A673 (cell line): ENCODE measurements at regions not wholly inside any gene's neighbourhood (a gene's known extent, or its start where the extent isn't known, plus 50 kb on each side); places are given as distances from the start of the nearest gene placed in this dataset.

ENCODE experiments used
- BruUV-seq: library from RNA; stranded (reverse); fragments of 400-500 nt; replicated peaks from 2 replicates; lab custom pipeline; 2021; lab: Mats Ljungman, UMichigan
- CTCF ChIA-PET: fragments of 300-600 bp; sonication (Branson Sonifier 250); formaldehyde crosslinking; loops from one replicate; lab custom pipeline; 2022; ENCODE audit warnings: antibody characterized with exemption; lab: Charles Lee
- POLR2A ChIA-PET: fragments of 300-600 bp; sonication (Branson Sonifier 250); formaldehyde crosslinking; loops from one replicate; lab custom pipeline; 2022; ENCODE audit warnings: antibody characterized with exemption; ENCODE audit not compliant: low non-redundant PET; lab: Charles Lee
- DNase-seq: peaks from one replicate; pipeline ENCODE4 v3.0.0-alpha.2; 2015; ENCODE audit warnings: low spot score
- H3K27ac ChIP-seq: fragments of 200-600 bp; sonication (generic); 2 replicates; pipeline ENCODE4 v1.5.1; 2016; ENCODE audit warnings: mixed run types, low read depth, mild to moderate bottlenecking, mixed read lengths, antibody characterized with exemption, low read length; ENCODE audit not compliant: poor library complexity, severe bottlenecking
- H3K27me3 ChIP-seq: fragments of 200-600 bp; sonication (generic); replicated peaks from 2 replicates; pipeline ENCODE4 v1.6.1; 2017; ENCODE audit warnings: mixed run types, low read depth, mild to moderate bottlenecking, mixed read lengths, antibody characterized with exemption, low read length; ENCODE audit not compliant: insufficient read depth, poor library complexity
- H3K36me3 ChIP-seq: fragments of 200-600 bp; sonication (generic); 2 replicates; pipeline ENCODE4 v1.6.1; 2016; ENCODE audit warnings: mixed run types, mild to moderate bottlenecking, mixed read lengths, antibody characterized with exemption, low read length; ENCODE audit not compliant: insufficient read depth, poor library complexity, severe bottlenecking
- H3K4me1 ChIP-seq: fragments of 200-600 bp; sonication (generic); 2 replicates; pipeline ENCODE4 v1.6.1; 2017; ENCODE audit warnings: mixed run types, mild to moderate bottlenecking, mixed read lengths, antibody characterized with exemption, low read length; ENCODE audit not compliant: insufficient read depth, poor library complexity, severe bottlenecking
- H3K4me3 ChIP-seq: fragments of 200-600 bp; sonication (generic); 2 replicates; pipeline ENCODE4 v1.5.1; 2016; ENCODE audit warnings: low read depth, mixed run types, mild to moderate bottlenecking, mixed read lengths, low read length; ENCODE audit not compliant: poor library complexity, severe bottlenecking
- H3K9me3 ChIP-seq: fragments of 200-600 bp; sonication (generic); 2 replicates; pipeline ENCODE4 v1.6.1; 2016; ENCODE audit warnings: mixed run types, low read depth, mild to moderate bottlenecking, mixed read lengths, antibody characterized with exemption, low read length; ENCODE audit not compliant: poor library complexity, severe bottlenecking
- CTCF ChIP-seq: fragments of 300-800, 200-600 bp; sonication (generic); conservative IDR thresholded peaks from 2 replicates; pipeline ENCODE4 v1.5.1; 2017; ENCODE audit warnings: low read depth, mild to moderate bottlenecking, antibody characterized with exemption, low read length, moderate library complexity, mixed read lengths
- EZH2 ChIP-seq: fragments of 200-600 bp; sonication (generic); IDR thresholded peaks from 2 replicates; pipeline ENCODE4 v1.6.1; 2017; ENCODE audit warnings: borderline replicate concordance, low read depth, mild to moderate bottlenecking, mixed read lengths, antibody characterized with exemption, low read length; ENCODE audit not compliant: poor library complexity, severe bottlenecking
- intact Hi-C: fragments of 100-400 bp; cut with micrococcal nuclease; formaldehyde crosslinking; loops from one replicate; pipeline ENCODE4 v1.10.0; 2022; ENCODE audit not compliant: unreplicated experiment

GRCh38 chr5:2670940-2671339 lies 80.5 kb downstream of the IRX2 start:
- no peak for DNase-seq
- no TSS peak for BruUV-seq
- ChIA-PET CTCF (no interaction called here), POLR2A (no interaction called here)
- intact Hi-C loops = no loop called here
- Histone ChIP-seq H3K4me3 (no peak overlapping the region), H3K9me3 (peaks cover 50% of the 10 kb centered on the region), H3K27me3 (no peaks in the 10 kb centered on the region), H3K27ac (no peak overlapping the region), H3K4me1 (no peaks in the 10 kb centered on the region), H3K36me3 (no peaks in the 10 kb centered on the region)
- TF ChIP-seq CTCF = no peak
- no peak for TF ChIP-seq EZH2

- BruUV-seq = no TSS peak
- Histone ChIP-seq H3K9me3 (peaks cover 45% of the 10 kb centered on the region), H3K27ac (no peak overlapping the region), H3K36me3 (no peaks in the 10 kb centered on the region), H3K4me3 (no peak overlapping the region), H3K27me3 (no peaks in the 10 kb centered on the region), H3K4me1 (no peaks in the 10 kb centered on the region)
- POLR2A ChIA-PET = no interaction called here
- no peak for TF ChIP-seq EZH2
- TF ChIP-seq CTCF = no peak
- CTCF ChIA-PET = no interaction called here
- DNase-seq = no peak
- intact Hi-C loops = no loop called here
Measured at GRCh38 chr5:2669913-2670312, 81.6 kb downstream of the IRX2 start.

- Histone ChIP-seq H3K36me3 (no peaks in the 10 kb centered on the region), H3K4me3 (no peak overlapping the region), H3K27me3 (no peaks in the 10 kb centered on the region), H3K9me3 (peaks cover 40% of the 10 kb centered on the region), H3K27ac (no peak overlapping the region), H3K4me1 (no peaks in the 10 kb centered on the region)
- intact Hi-C loops = no loop called here
- CTCF ChIA-PET = no interaction called here
- POLR2A ChIA-PET = no interaction called here
- TF ChIP-seq CTCF = no peak
- DNase-seq = no peak
- BruUV-seq = no TSS peak
Measured at GRCh38 chr5:2669259-2669658, 82.2 kb downstream of the IRX2 start.
